Loucy (cell line): ENCODE measurements at regions not wholly inside any gene's neighbourhood (a gene's known extent, or its start where the extent isn't known, plus 50 kb on each side); places are given as distances from the start of the nearest gene placed in this dataset.

ENCODE experiments used
- H2AFZ ChIP-seq: fragments of 200-600 bp; sonication (generic); 2 replicates; pipeline ENCODE4 v1.6.0; 2016; ENCODE audit warnings: antibody characterized with exemption, mild to moderate bottlenecking, low read length, moderate library complexity
- H3F3A ChIP-seq: fragments of 200-600 bp; 2 replicates; pipeline ENCODE4 v1.6.0; 2016; ENCODE audit warnings: antibody characterized with exemption, low read depth, mild to moderate bottlenecking
- H3K27me3 ChIP-seq: fragments of 200-600 bp; sonication (generic); 2 replicates; pipeline ENCODE4 v1.6.1; 2014; ENCODE audit warnings: low read length, mild to moderate bottlenecking; ENCODE audit not compliant: insufficient read depth, poor library complexity, severe bottlenecking
- H3K36me3 ChIP-seq: fragments of 200-600 bp; sonication (generic); 2 replicates; pipeline ENCODE4 v1.6.1; 2016; ENCODE audit warnings: low read length; ENCODE audit not compliant: insufficient read depth
- H3K4me1 ChIP-seq: fragments of 200-600 bp; sonication (generic); 2 replicates; pipeline ENCODE4 v1.5.1; 2014; ENCODE audit warnings: low read length, mild to moderate bottlenecking; ENCODE audit not compliant: insufficient read depth, poor library complexity, severe bottlenecking
- H3K4me2 ChIP-seq: fragments of 200-600 bp; sonication (generic); 2 replicates; pipeline ENCODE4 v1.6.0; 2014; ENCODE audit warnings: antibody characterized with exemption, low read length, low read depth, mild to moderate bottlenecking; ENCODE audit not compliant: poor library complexity, severe bottlenecking
- H3K4me3 ChIP-seq: fragments of 200-600 bp; sonication (generic); 2 replicates; pipeline ENCODE4 v1.5.1; 2014; ENCODE audit warnings: low read length, mild to moderate bottlenecking, mixed read lengths; ENCODE audit not compliant: poor library complexity, severe bottlenecking
- H3K79me2 ChIP-seq: fragments of 200-600 bp; sonication (generic); 2 replicates; pipeline ENCODE4 v1.6.1; 2014; ENCODE audit warnings: low read length; ENCODE audit not compliant: insufficient read depth
- H3K9ac ChIP-seq: fragments of 200-600 bp; sonication (generic); 2 replicates; pipeline ENCODE4 v1.6.0; 2014; ENCODE audit warnings: mild to moderate bottlenecking, low read depth, low read length, moderate library complexity; ENCODE audit not compliant: poor library complexity, severe bottlenecking
- H3K9me2 ChIP-seq: fragments of 200-600 bp; sonication (generic); replicated peaks from 2 replicates; pipeline ENCODE4 v1.6.1; 2016; ENCODE audit warnings: low read depth, low read length, mixed read lengths
- H3K9me3 ChIP-seq: fragments of 200-600 bp; sonication (generic); 2 replicates; pipeline ENCODE4 v1.6.1; 2014; ENCODE audit warnings: mild to moderate bottlenecking, antibody characterized with exemption, low read length, low read depth; ENCODE audit not compliant: insufficient read depth
- H4K20me1 ChIP-seq: fragments of 200-600 bp; sonication (generic); 2 replicates; pipeline ENCODE4 v1.6.0; 2014; ENCODE audit warnings: antibody characterized with exemption, low read length, mild to moderate bottlenecking; ENCODE audit not compliant: insufficient read depth, poor library complexity, severe bottlenecking
- EZH2phosphoT487 ChIP-seq: fragments of 200-600 bp; IDR thresholded peaks from 2 replicates; pipeline ENCODE4 v1.6.1; 2018; ENCODE audit warnings: antibody characterized with exemption, mild to moderate bottlenecking, moderate library complexity, borderline replicate concordance
- TF ChIP-seq, protein P1 (sequence below): fragments of 200-600 bp; sonication (generic); conservative IDR thresholded peaks from 2 replicates; pipeline ENCODE4 v1.5.1; 2014; ENCODE audit warnings: mild to moderate bottlenecking, antibody characterized with exemption, low read length

DNA sequence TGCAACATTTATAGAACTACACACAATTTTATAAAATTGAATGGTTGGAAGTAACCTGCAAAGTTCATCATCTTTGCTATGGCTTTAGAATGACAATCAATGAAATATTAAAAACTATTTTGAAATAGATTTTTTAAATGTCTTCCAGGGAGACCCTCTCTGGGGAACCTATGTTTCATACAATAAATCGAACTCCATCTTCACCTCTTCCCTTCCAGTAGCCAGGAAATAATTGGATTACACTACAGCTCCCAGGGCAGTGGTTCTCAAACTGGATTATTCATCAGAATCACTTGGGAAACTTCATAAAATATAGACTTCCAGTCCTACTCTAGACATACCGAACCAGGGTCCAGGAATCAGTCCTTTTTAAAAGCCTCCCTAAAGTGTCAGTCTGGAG, 328.4 kb downstream of the DUSP6 start:
- Histone ChIP-seq H3K4me1 (no peaks in the 10 kb centered on the region), H3K9ac (no peak overlapping the region), H3K9me2 (no peaks in the 10 kb centered on the region), H3K4me3 (no peak overlapping the region), H2AFZ (no peak overlapping the region), H3K9me3 (no peaks in the 10 kb centered on the region), H4K20me1 (no peaks in the 10 kb centered on the region), H3K4me2 (no peak overlapping the region), H3F3A (no peaks in the 10 kb centered on the region), H3K79me2 (no peaks in the 10 kb centered on the region), H3K27me3 (no peaks in the 10 kb centered on the region), H3K36me3 (no peaks in the 10 kb centered on the region)
- no peak for TF ChIP-seq EZH2phosphoT487
- TF ChIP-seq, protein P1, sequence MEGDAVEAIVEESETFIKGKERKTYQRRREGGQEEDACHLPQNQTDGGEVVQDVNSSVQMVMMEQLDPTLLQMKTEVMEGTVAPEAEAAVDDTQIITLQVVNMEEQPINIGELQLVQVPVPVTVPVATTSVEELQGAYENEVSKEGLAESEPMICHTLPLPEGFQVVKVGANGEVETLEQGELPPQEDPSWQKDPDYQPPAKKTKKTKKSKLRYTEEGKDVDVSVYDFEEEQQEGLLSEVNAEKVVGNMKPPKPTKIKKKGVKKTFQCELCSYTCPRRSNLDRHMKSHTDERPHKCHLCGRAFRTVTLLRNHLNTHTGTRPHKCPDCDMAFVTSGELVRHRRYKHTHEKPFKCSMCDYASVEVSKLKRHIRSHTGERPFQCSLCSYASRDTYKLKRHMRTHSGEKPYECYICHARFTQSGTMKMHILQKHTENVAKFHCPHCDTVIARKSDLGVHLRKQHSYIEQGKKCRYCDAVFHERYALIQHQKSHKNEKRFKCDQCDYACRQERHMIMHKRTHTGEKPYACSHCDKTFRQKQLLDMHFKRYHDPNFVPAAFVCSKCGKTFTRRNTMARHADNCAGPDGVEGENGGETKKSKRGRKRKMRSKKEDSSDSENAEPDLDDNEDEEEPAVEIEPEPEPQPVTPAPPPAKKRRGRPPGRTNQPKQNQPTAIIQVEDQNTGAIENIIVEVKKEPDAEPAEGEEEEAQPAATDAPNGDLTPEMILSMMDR: no peak

DNA sequence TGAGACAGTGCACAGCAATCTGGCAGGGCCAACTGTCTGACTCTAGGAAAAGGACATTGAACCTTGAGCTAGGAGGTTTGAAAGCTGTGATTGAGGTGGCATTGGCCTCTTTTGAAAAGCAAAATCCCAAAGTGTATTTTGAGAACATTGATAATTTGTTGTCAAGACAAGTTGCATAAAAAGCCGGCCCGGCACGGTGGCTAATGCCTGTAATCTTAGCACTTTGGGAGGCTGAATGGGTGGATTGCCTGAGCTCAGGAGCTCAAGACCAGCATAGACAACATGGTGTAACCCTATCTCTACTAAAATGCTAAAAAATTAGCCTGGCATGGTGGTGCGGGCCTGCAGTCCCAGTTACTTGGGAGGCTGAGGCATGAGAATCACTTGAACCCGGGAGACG, 331.6 kb downstream of the DUSP6 start:
- Histone ChIP-seq H3K4me1 (no peaks in the 10 kb centered on the region), H3K4me2 (no peak overlapping the region), H3K4me3 (no peak overlapping the region), H3K9ac (no peak overlapping the region), H3K27me3 (no peaks in the 10 kb centered on the region), H3K9me3 (no peaks in the 10 kb centered on the region), H3F3A (no peaks in the 10 kb centered on the region), H4K20me1 (no peaks in the 10 kb centered on the region), H3K36me3 (no peaks in the 10 kb centered on the region), H2AFZ (no peak overlapping the region), H3K79me2 (no peaks in the 10 kb centered on the region), H3K9me2 (no peaks in the 10 kb centered on the region)
- TF ChIP-seq, protein P1: no peak
- TF ChIP-seq EZH2phosphoT487: no peak

DNA sequence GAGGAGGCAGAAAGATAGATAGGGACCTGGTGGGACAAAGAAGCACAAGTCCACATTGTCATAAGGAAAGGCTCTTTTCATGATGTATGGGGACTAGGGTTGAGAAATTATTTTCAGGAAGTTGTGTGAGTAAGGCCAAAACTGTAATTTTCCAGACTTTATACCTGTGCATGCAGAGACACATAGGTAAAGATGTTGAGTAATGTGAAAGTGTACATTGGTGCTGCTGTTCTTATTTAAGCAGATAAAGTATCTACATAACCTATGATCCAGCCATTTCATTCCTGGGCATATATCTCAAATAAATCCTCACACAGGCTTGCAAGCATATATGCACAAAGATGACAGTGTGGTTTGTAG, 332.2 kb downstream of the DUSP6 start:
- H3K79me2 ChIP-seq: no peaks in the 10 kb centered on the region
- H3K4me1 ChIP-seq: no peaks in the 10 kb centered on the region
- no peaks in the 10 kb centered on the region for H4K20me1 ChIP-seq
- no peaks in the 10 kb centered on the region for H3K9me2 ChIP-seq
- no peak overlapping the region for H3K9ac ChIP-seq
- no peaks in the 10 kb centered on the region for H3F3A ChIP-seq
- H2AFZ ChIP-seq: peak overlapping the region; percentile 69; the same call in 1 of the 2 replicates
- H3K4me2 ChIP-seq: no peak overlapping the region
- H3K9me3 ChIP-seq: no peaks in the 10 kb centered on the region
- no peaks in the 10 kb centered on the region for H3K27me3 ChIP-seq
- H3K4me3 ChIP-seq: no peak overlapping the region
- H3K36me3 ChIP-seq: no peaks in the 10 kb centered on the region
- no peak for TF ChIP-seq EZH2phosphoT487

DNA sequence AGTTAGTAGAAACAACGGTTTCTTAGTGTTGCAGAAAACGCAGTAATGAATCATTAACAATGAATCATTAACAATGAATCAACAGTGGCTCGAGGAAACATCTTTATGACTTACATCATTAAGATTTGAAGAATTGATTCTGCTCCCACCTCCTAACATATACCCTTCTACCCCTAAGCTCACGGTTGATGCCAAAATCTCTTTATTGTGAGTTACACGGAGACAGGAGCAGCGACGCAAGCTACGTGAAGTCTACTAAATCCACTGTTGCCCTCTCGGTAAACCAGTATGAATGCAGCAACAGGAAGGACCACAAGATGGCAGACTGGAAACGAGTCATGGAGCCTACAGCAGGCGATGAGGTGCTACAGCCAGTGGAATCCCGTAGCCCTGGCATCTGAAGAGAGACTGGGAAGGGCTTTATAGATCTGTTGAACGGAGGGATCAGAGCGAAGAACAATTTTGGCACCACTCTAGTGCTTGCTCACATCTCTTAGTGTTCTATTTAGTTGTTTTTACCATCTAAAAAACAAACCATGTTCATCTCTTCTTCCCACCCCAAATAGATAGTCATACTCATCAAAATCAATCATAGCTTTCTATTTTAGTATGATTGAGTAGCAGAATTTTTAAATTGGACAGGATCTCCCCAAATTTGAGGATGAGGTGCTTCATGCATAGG, 332.7 kb downstream of the DUSP6 start:
- H3F3A ChIP-seq: no peaks in the 10 kb centered on the region
- TF ChIP-seq, protein P1: peak; percentile 93
- TF ChIP-seq EZH2phosphoT487: no peak
- no peaks in the 10 kb centered on the region for H3K27me3 ChIP-seq
- no peak overlapping the region for H3K9ac ChIP-seq
- no peaks in the 10 kb centered on the region for H3K79me2 ChIP-seq
- H3K9me3 ChIP-seq: no peaks in the 10 kb centered on the region
- H3K4me3 ChIP-seq: peak overlapping the region; percentile 23
- peak overlapping the region; percentile 60 for H3K4me2 ChIP-seq
- H3K36me3 ChIP-seq: no peaks in the 10 kb centered on the region
- H3K9me2 ChIP-seq: no peaks in the 10 kb centered on the region
- peak overlapping the region; percentile 69 for H2AFZ ChIP-seq
- no peaks in the 10 kb centered on the region for H3K4me1 ChIP-seq
- H4K20me1 ChIP-seq: no peaks in the 10 kb centered on the region
